ENCODE measurements at regions not wholly inside any gene's neighbourhood (a gene's known extent, or its start where the extent isn't known, plus 50 kb on each side); places are given as distances from the start of the nearest gene placed in this dataset.

DNA sequence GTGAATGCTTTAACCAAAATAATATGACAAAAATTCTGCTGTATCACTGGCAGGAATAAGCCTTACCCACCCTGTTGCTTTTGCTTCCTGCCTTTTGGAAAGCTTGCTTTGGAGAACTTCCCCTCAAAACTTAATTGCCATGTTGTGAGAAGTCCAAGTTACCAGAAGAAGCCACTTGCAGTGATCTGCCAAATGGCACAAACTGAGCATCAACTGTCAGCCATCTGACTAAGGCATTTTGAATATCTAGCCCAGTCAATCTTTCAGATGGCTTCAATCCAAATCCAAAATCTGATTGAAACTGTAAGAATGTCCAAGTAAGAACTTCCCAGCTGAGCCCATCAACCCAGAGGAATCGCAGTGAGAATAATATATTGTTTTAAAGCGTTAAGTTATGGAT lies 216.5 kb upstream of the ZC3H15 start:
- no peaks in the 10 kb centered on the region for H3K9me3 ChIP-seq (ENCODE audit: control insufficient read depth, insufficient read depth, low read depth, low read length)
- BruUV-seq (replicated peaks) = no TSS peak
- in situ Hi-C loops (cut with HindIII; ENCODE audit: low pct_unique_long_range_greater_than_20kb, low sequenced_read_pairs) (no loop called here), intact Hi-C loops (cut with micrococcal nuclease; ENCODE audit: unreplicated experiment) (no loop called here)
- ATAC-seq (no peak), DNase-seq (ENCODE audit: low read depth, low spot score) (no peak)
- no peak overlapping the region for H3K27ac ChIP-seq (ENCODE audit: low read length)
- H3K36me3 ChIP-seq (ENCODE audit: control insufficient read depth, insufficient read depth, low read length) = no peaks in the 10 kb centered on the region
- CTCF ChIA-PET = no interaction called here
- no peak for TF ChIP-seq TCF7L2 (IDR thresholded peaks at IDR 0.05; ENCODE audit: low read depth, low read length)
- TF ChIP-seq, protein P1, sequence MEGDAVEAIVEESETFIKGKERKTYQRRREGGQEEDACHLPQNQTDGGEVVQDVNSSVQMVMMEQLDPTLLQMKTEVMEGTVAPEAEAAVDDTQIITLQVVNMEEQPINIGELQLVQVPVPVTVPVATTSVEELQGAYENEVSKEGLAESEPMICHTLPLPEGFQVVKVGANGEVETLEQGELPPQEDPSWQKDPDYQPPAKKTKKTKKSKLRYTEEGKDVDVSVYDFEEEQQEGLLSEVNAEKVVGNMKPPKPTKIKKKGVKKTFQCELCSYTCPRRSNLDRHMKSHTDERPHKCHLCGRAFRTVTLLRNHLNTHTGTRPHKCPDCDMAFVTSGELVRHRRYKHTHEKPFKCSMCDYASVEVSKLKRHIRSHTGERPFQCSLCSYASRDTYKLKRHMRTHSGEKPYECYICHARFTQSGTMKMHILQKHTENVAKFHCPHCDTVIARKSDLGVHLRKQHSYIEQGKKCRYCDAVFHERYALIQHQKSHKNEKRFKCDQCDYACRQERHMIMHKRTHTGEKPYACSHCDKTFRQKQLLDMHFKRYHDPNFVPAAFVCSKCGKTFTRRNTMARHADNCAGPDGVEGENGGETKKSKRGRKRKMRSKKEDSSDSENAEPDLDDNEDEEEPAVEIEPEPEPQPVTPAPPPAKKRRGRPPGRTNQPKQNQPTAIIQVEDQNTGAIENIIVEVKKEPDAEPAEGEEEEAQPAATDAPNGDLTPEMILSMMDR (IDR thresholded peaks at IDR 0.05) = no peak
- TF ChIP-seq SIN3A (IDR thresholded peaks at IDR 0.05; ENCODE audit: borderline replicate concordance, insufficient read depth, low read depth, low read length) = no peak
- TF ChIP-seq, protein P2, sequence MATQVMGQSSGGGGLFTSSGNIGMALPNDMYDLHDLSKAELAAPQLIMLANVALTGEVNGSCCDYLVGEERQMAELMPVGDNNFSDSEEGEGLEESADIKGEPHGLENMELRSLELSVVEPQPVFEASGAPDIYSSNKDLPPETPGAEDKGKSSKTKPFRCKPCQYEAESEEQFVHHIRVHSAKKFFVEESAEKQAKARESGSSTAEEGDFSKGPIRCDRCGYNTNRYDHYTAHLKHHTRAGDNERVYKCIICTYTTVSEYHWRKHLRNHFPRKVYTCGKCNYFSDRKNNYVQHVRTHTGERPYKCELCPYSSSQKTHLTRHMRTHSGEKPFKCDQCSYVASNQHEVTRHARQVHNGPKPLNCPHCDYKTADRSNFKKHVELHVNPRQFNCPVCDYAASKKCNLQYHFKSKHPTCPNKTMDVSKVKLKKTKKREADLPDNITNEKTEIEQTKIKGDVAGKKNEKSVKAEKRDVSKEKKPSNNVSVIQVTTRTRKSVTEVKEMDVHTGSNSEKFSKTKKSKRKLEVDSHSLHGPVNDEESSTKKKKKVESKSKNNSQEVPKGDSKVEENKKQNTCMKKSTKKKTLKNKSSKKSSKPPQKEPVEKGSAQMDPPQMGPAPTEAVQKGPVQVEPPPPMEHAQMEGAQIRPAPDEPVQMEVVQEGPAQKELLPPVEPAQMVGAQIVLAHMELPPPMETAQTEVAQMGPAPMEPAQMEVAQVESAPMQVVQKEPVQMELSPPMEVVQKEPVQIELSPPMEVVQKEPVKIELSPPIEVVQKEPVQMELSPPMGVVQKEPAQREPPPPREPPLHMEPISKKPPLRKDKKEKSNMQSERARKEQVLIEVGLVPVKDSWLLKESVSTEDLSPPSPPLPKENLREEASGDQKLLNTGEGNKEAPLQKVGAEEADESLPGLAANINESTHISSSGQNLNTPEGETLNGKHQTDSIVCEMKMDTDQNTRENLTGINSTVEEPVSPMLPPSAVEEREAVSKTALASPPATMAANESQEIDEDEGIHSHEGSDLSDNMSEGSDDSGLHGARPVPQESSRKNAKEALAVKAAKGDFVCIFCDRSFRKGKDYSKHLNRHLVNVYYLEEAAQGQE (IDR thresholded peaks at IDR 0.05; ENCODE audit: insufficient read depth in 1 of 2, low read depth in 2 of 2, low read length in 1 of 2) = no peak
- TF ChIP-seq POLR2AphosphoS5 (IDR thresholded peaks at IDR 0.05; ENCODE audit: low read depth, low read length) = no peak
- H3K4me1 ChIP-seq (ENCODE audit: control insufficient read depth, insufficient read depth, low read length) = no peaks in the 10 kb centered on the region
- no peak overlapping the region for H3K4me3 ChIP-seq (ENCODE audit: low read depth in 2 of 2, low read length in 2 of 2)
- POLR2A ChIA-PET = interaction anchor here (0.9 kb wide), 1 partner anchor 321 kb away, joined by 3 read pairs; no protein-coding TSS in a partner anchor
- H3K27me3 ChIP-seq (ENCODE audit: control insufficient read depth, insufficient read depth, low read length) = no peaks in the 10 kb centered on the region

DNA sequence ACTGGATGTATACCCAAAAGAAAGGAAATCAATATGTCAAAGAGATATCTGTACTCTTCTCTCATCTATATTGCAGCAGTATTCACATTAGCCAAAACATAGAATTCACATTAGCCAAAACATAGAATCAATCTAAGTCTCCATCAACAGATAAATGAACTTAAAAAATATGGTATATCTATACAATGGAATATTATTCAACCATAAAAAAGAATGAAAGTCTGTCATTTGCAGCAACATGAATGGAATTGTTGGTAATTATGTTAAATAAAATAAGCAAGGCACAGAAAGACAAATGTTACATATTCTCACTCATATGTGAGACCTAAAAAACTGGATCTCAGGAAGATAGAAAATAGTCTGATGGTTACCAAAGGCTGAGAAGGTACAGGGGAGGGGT lies 212.1 kb upstream of the ZC3H15 start:
- POLR2A ChIA-PET = no interaction called here
- H3K4me3 ChIP-seq (ENCODE audit: low read depth in 2 of 2, low read length in 2 of 2) = no peak overlapping the region
- TF ChIP-seq, protein P1 (IDR thresholded peaks at IDR 0.05) = no peak
- TF ChIP-seq POLR2AphosphoS5 (IDR thresholded peaks at IDR 0.05; ENCODE audit: low read depth, low read length) (no peak), SIN3A (IDR thresholded peaks at IDR 0.05; ENCODE audit: borderline replicate concordance, insufficient read depth, low read depth, low read length) (no peak), TCF7L2 (IDR thresholded peaks at IDR 0.05; ENCODE audit: low read depth, low read length) (no peak)
- TF ChIP-seq, protein P2 (IDR thresholded peaks at IDR 0.05; ENCODE audit: insufficient read depth in 1 of 2, low read depth in 2 of 2, low read length in 1 of 2) = no peak
- no TSS peak for BruUV-seq (replicated peaks)
- in situ Hi-C loops (cut with HindIII; ENCODE audit: low pct_unique_long_range_greater_than_20kb, low sequenced_read_pairs) (no loop called here), intact Hi-C loops (cut with micrococcal nuclease; ENCODE audit: unreplicated experiment) (loop anchor here (10.0 kb wide), 1 partner anchor 181 kb away; no protein-coding TSS in a partner anchor)
- no peak for ATAC-seq
- CTCF ChIA-PET = no interaction called here
- no peaks in the 10 kb centered on the region for H3K36me3 ChIP-seq (ENCODE audit: control insufficient read depth, insufficient read depth, low read length)
- no peaks in the 10 kb centered on the region for H3K4me1 ChIP-seq (ENCODE audit: control insufficient read depth, insufficient read depth, low read length)
- no peak overlapping the region for H3K27ac ChIP-seq (ENCODE audit: low read length)
- H3K27me3 ChIP-seq (ENCODE audit: control insufficient read depth, insufficient read depth, low read length) = no peaks in the 10 kb centered on the region
- DNase-seq (ENCODE audit: low read depth, low spot score) = no peak
- no peaks in the 10 kb centered on the region for H3K9me3 ChIP-seq (ENCODE audit: control insufficient read depth, insufficient read depth, low read depth, low read length)

Measured in Panc1 (cell line).